ENCODE measurements at regions not wholly inside any gene's neighbourhood (a gene's known extent, or its start where the extent isn't known, plus 50 kb on each side); places are given as distances from the start of the nearest gene placed in this dataset.
"Not testable (repeated sequence)": the region's sequence is repeated elsewhere in the genome, so short reads cannot be mapped to it uniquely, and the experiment has no call there.

GRCh38 chr20:30503992-30504570, 753.4 kb upstream of the DEFB115 start:
- TF ChIP-seq CTCF (IDR thresholded peaks at IDR 0.05): no peak
- Histone ChIP-seq H3K4me3 (no peak overlapping the region), H3K27me3 (ENCODE audit: insufficient read depth in 3 of 3, low read length in 2 of 3) (peaks cover 0 to 2% (median 0%) of the 10 kb centered on the region in 3 donors), H3K4me1 (no peaks in the 10 kb centered on the region), H3K36me3 (ENCODE audit: insufficient read depth in 1 of 2, low read depth in 1 of 2) (no peaks in the 10 kb centered on the region), H3K27ac (no peak overlapping the region), H3K9me3 (no peaks in the 10 kb centered on the region)
- 63 to 74% (median 64%) methylated on average over 3 of the region's 3 CpGs for WGBS, 3 donors
- intact Hi-C loops (cut with DNase I): no loop called here
- DNase-seq: no peak
- no peak for ATAC-seq

GRCh38 chr20:30505566-30505965, 751.9 kb upstream of the DEFB115 start:
- 87 to 90% (median 89%) methylated on average over 9 of the region's 9 CpGs for WGBS, 3 donors
- intact Hi-C loops (cut with DNase I): no loop called here
- TF ChIP-seq CTCF (IDR thresholded peaks at IDR 0.05): no peak

GRCh38 chr20:30506100-30506499, 751.4 kb upstream of the DEFB115 start:
- no peak for DNase-seq
- Histone ChIP-seq H3K27me3 (ENCODE audit: insufficient read depth in 3 of 3, low read length in 2 of 3) (no peaks in the 10 kb centered on the region), H3K4me1 (no peaks in the 10 kb centered on the region), H3K36me3 (ENCODE audit: insufficient read depth in 1 of 2, low read depth in 1 of 2) (no peaks in the 10 kb centered on the region), H3K27ac (no peak overlapping the region), H3K4me3 (no peak overlapping the region), H3K9me3 (no peaks in the 10 kb centered on the region)
- WGBS, 3 donors: 82 to 91% (median 87%) methylated on average over 18 of the region's 18 CpGs
- no peak for TF ChIP-seq CTCF (IDR thresholded peaks at IDR 0.05)
- no peak for ATAC-seq
- intact Hi-C loops (cut with DNase I): no loop called here

More at GRCh38 chr20:30505566-30505965, 751.9 kb upstream of the DEFB115 start:
- no peak for ATAC-seq
- Histone ChIP-seq H3K27me3 (ENCODE audit: insufficient read depth in 3 of 3, low read length in 2 of 3) (peaks cover 0 to 2% (median 0%) of the 10 kb centered on the region in 3 donors), H3K27ac (no peak overlapping the region), H3K4me3 (no peak overlapping the region), H3K9me3 (no peaks in the 10 kb centered on the region), H3K36me3 (ENCODE audit: insufficient read depth in 1 of 2, low read depth in 1 of 2) (no peaks in the 10 kb centered on the region), H3K4me1 (no peaks in the 10 kb centered on the region)
- no peak for DNase-seq

- H3K4me1 ChIP-seq; H3K36me3 ChIP-seq (ENCODE audit: insufficient read depth in 1 of 2, low read depth in 1 of 2); ATAC-seq; H3K27me3 ChIP-seq (ENCODE audit: insufficient read depth in 3 of 3, low read length in 2 of 3); H3K9me3 ChIP-seq; H3K27ac ChIP-seq; H3K4me3 ChIP-seq; DNase-seq; intact Hi-C loops (cut with DNase I): not testable (repeated sequence)
- 90 to 93% (median 91%) methylated on average over 21 of the region's 21 CpGs for WGBS, 3 donors
These were observed 749.1 kb upstream of the DEFB115 start for GRCh38 chr20:30508382-30508781.

- no peaks in the 10 kb centered on the region for H3K36me3 ChIP-seq (ENCODE audit: insufficient read depth in 1 of 2, low read depth in 1 of 2)
- no peaks in the 10 kb centered on the region for H3K4me1 ChIP-seq
- ATAC-seq: no peak
- no peaks in the 10 kb centered on the region for H3K9me3 ChIP-seq
- H3K4me3 ChIP-seq: no peak overlapping the region
- H3K27me3 ChIP-seq (ENCODE audit: insufficient read depth in 3 of 3, low read length in 2 of 3): no peaks in the 10 kb centered on the region
- intact Hi-C loops (cut with DNase I): no loop called here
- WGBS, 3 donors: 84 to 89% (median 86%) methylated on average over 39 of the region's 39 CpGs
- no peak for DNase-seq
- no peak for TF ChIP-seq CTCF (IDR thresholded peaks at IDR 0.05)
- no peak overlapping the region for H3K27ac ChIP-seq
These were observed 746.0 kb upstream of the DEFB115 start for GRCh38 chr20:30511322-30512030.
